H1 (cell line): ENCODE measurements at regions not wholly inside any gene's neighbourhood (a gene's known extent, or its start where the extent isn't known, plus 50 kb on each side); places are given as distances from the start of the nearest gene placed in this dataset.

ENCODE experiments used
- SP2 ChIP-seq: IDR thresholded peaks from 2 replicates; pipeline ENCODE4 v1.6.1; 2012; ENCODE audit warnings: mild to moderate bottlenecking, low read length, inconsistent platforms
- TF ChIP-seq, protein P1 (sequence below), 3 experiments: IDR thresholded peaks; 1 replicate in 2 of 3; 2 replicates in 1 of 3; pipeline versions ENCODE4 v1.5.1 to v1.6.1; 2011; ENCODE audit warnings: low read length in 3 of 3, mild to moderate bottlenecking in 3 of 3, inconsistent platforms in 2 of 3, low read depth in 1 of 3, moderate library complexity in 1 of 3; ENCODE audit not compliant: insufficient read depth in 1 of 3; ENCODE audit errors: control extremely low read depth in 1 of 3

DNA sequence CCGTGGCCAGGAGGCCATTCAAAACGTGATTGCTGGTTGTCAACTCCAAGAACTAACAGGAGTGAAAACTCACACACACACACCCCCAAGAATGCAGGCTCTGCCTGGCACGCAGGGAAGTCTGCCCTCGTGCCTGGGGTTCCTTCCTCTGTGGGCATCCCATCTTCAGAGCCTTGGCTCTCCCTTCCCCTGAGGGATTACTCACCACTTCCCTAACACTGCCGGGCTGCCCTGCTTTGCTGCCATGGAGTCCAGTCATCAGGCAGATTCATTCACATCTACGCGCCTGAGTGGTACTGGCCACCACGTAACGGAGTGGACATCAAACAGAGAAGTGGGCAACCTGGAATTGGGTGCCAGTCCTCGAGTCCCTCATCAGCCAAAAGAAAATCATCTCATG lies 120.7 kb upstream of the TMEM45B start (continued):
- TF ChIP-seq, protein P1, sequence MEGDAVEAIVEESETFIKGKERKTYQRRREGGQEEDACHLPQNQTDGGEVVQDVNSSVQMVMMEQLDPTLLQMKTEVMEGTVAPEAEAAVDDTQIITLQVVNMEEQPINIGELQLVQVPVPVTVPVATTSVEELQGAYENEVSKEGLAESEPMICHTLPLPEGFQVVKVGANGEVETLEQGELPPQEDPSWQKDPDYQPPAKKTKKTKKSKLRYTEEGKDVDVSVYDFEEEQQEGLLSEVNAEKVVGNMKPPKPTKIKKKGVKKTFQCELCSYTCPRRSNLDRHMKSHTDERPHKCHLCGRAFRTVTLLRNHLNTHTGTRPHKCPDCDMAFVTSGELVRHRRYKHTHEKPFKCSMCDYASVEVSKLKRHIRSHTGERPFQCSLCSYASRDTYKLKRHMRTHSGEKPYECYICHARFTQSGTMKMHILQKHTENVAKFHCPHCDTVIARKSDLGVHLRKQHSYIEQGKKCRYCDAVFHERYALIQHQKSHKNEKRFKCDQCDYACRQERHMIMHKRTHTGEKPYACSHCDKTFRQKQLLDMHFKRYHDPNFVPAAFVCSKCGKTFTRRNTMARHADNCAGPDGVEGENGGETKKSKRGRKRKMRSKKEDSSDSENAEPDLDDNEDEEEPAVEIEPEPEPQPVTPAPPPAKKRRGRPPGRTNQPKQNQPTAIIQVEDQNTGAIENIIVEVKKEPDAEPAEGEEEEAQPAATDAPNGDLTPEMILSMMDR (IDR thresholded peaks at IDR 0.05; ENCODE audit: control extremely low read depth in 1 of 3, insufficient read depth in 1 of 3, low read depth in 1 of 3, low read length in 3 of 3): no peak
- TF ChIP-seq SP2: no peak
